Suprapubic skin (tissue), 4 donors: ENCODE measurements at regions not wholly inside any gene's neighbourhood (a gene's known extent, or its start where the extent isn't known, plus 50 kb on each side); places are given as distances from the start of the nearest gene placed in this dataset.

ENCODE experiments used
- DNase-seq, 2 donors: peaks; one replicate each; pipeline ENCODE4 v3.0.0-alpha.2; 2019; ENCODE audit warnings: low spot score in 2 of 2
- H3K27ac ChIP-seq: fragments of 200-600 bp; sonication (generic); one replicate; pipeline ENCODE4 v1.5.1; 2019
- H3K27me3 ChIP-seq: fragments of 200-600 bp; sonication (generic); one replicate; pipeline ENCODE4 v1.5.1; 2019
- H3K36me3 ChIP-seq: fragments of 200-600 bp; sonication (generic); one replicate; pipeline ENCODE4 v1.5.1; 2019
- H3K4me1 ChIP-seq: fragments of 200-600 bp; sonication (generic); one replicate; pipeline ENCODE4 v1.5.1; 2019
- H3K4me3 ChIP-seq: fragments of 200-600 bp; sonication (generic); one replicate; pipeline ENCODE4 v1.5.1; 2019; ENCODE audit warnings: mild to moderate bottlenecking
- H3K9me3 ChIP-seq: fragments of 200-600 bp; sonication (generic); one replicate; pipeline ENCODE4 v1.5.1; 2019
- CTCF ChIP-seq, 2 donors: fragments of 200-600 bp in 1 of 2; fragments of 450-650 bp in 1 of 2; sonication (generic) in 1 of 2; IDR thresholded peaks; one replicate each; pipeline ENCODE4 v1.5.1; 2016 to 2019; ENCODE audit warnings: antibody characterized with exemption in 2 of 2, mild to moderate bottlenecking in 1 of 2, moderate library complexity in 1 of 2
- EP300 ChIP-seq: sonication (generic); formaldehyde crosslinking; IDR thresholded peaks from one replicate; pipeline ENCODE4 v1.6.1; 2017; ENCODE audit warnings: antibody characterized with exemption
- POLR2A ChIP-seq, 2 donors: fragments of 450-650 bp; IDR thresholded peaks; one replicate each; pipeline ENCODE4 v1.6.1; 2017; ENCODE audit warnings: antibody characterized with exemption in 2 of 2, mild to moderate bottlenecking in 2 of 2, moderate library complexity in 2 of 2
- POLR2AphosphoS5 ChIP-seq, 3 donors: sonication (generic); formaldehyde crosslinking; IDR thresholded peaks; one replicate each; pipeline ENCODE4 v1.6.1; 2017; ENCODE audit warnings: antibody characterized with exemption in 3 of 3
- WGBS: methylation state at CpG from one replicate; pipeline ENCODE4 v1.1.5; 2018; 5-methylcytosine and 5-hydroxymethylcytosine counted together

GRCh38 chr17:79251824-79252223, 177.2 kb downstream of the ENGASE start:
- Histone ChIP-seq H3K27me3 (peaks cover 95% of the 10 kb centered on the region), H3K4me3 (no peak overlapping the region), H3K9me3 (no peaks in the 10 kb centered on the region), H3K4me1 (no peaks in the 10 kb centered on the region), H3K36me3 (no peaks in the 10 kb centered on the region), H3K27ac (no peak overlapping the region)
- no peak for TF ChIP-seq POLR2AphosphoS5 (IDR thresholded peaks at IDR 0.05)
- TF ChIP-seq POLR2A (IDR thresholded peaks at IDR 0.05): no peak
- TF ChIP-seq CTCF (IDR thresholded peaks at IDR 0.05): no peak
- TF ChIP-seq EP300: no peak
- DNase-seq: no peak
- 73% methylated on average over 4 of the region's 4 CpGs for WGBS

GRCh38 chr17:79249929-79250521, 175.4 kb downstream of the ENGASE start:
- Histone ChIP-seq H3K9me3 (no peaks in the 10 kb centered on the region), H3K4me3 (no peak overlapping the region), H3K4me1 (no peaks in the 10 kb centered on the region), H3K27me3 (peaks cover 92% of the 10 kb centered on the region), H3K27ac (no peak overlapping the region), H3K36me3 (no peaks in the 10 kb centered on the region)
- TF ChIP-seq POLR2A (IDR thresholded peaks at IDR 0.05): no peak
- TF ChIP-seq POLR2AphosphoS5 (IDR thresholded peaks at IDR 0.05): no peak
- TF ChIP-seq EP300: no peak
- TF ChIP-seq CTCF (IDR thresholded peaks at IDR 0.05): no peak
- 86% methylated on average over 22 of the region's 22 CpGs for WGBS
- no peak for DNase-seq

- TF ChIP-seq CTCF (IDR thresholded peaks at IDR 0.05): no peak
- TF ChIP-seq POLR2AphosphoS5 (IDR thresholded peaks at IDR 0.05): no peak
- no peak for TF ChIP-seq POLR2A (IDR thresholded peaks at IDR 0.05)
- no peak for TF ChIP-seq EP300
- Histone ChIP-seq H3K27ac (no peak overlapping the region), H3K4me3 (no peak overlapping the region), H3K27me3 (peaks cover 91% of the 10 kb centered on the region), H3K36me3 (no peaks in the 10 kb centered on the region), H3K4me1 (no peaks in the 10 kb centered on the region), H3K9me3 (no peaks in the 10 kb centered on the region)
- WGBS: 73% methylated on average over 18 of the region's 27 CpGs
- DNase-seq: no peak
Measured at GRCh38 chr17:79248843-79249493, 174.3 kb downstream of the ENGASE start.

GRCh38 chr17:79246225-79247190, 171.9 kb downstream of the ENGASE start:
- DNase-seq: no peak
- Histone ChIP-seq H3K9me3 (no peaks in the 10 kb centered on the region), H3K36me3 (no peaks in the 10 kb centered on the region), H3K4me1 (no peaks in the 10 kb centered on the region), H3K27ac (no peak overlapping the region), H3K27me3 (peaks cover 84% of the 10 kb centered on the region), H3K4me3 (no peak overlapping the region)
- WGBS: 80% methylated on average over 18 of the region's 27 CpGs
- TF ChIP-seq CTCF (IDR thresholded peaks at IDR 0.05) (no peak), POLR2AphosphoS5 (IDR thresholded peaks at IDR 0.05) (no peak), EP300 (no peak), POLR2A (IDR thresholded peaks at IDR 0.05) (no peak)

- TF ChIP-seq POLR2AphosphoS5 (IDR thresholded peaks at IDR 0.05): no peak
- TF ChIP-seq CTCF (IDR thresholded peaks at IDR 0.05): no peak
- no peak for TF ChIP-seq EP300
- no peaks in the 10 kb centered on the region for H3K36me3 ChIP-seq
- DNase-seq: no peak
- peaks cover 65% of the 10 kb centered on the region for H3K27me3 ChIP-seq
- no peak overlapping the region for H3K27ac ChIP-seq
- no peaks in the 10 kb centered on the region for H3K9me3 ChIP-seq
- H3K4me1 ChIP-seq: no peaks in the 10 kb centered on the region
- H3K4me3 ChIP-seq: no peak overlapping the region
Measured at GRCh38 chr17:79244665-79245064, 170.0 kb downstream of the ENGASE start.
